OCI-LY1 (cell line): ENCODE measurements at regions not wholly inside any gene's neighbourhood (a gene's known extent, or its start where the extent isn't known, plus 50 kb on each side); places are given as distances from the start of the nearest gene placed in this dataset.

ENCODE experiments used
- EZH2 ChIP-seq: fragments of 200-600 bp; sonication (generic), shearing (Covaris generic); IDR thresholded peaks from 2 replicates; pipeline ENCODE4 v1.8.0; 2017; ENCODE audit warnings: borderline replicate concordance, mixed run types, mild to moderate bottlenecking, antibody characterized with exemption, low read length, moderate library complexity, mixed read lengths
- TF ChIP-seq, protein P1 (sequence below): fragments of 200-600 bp; sonication (generic), shearing (Covaris generic); IDR thresholded peaks from 2 replicates; pipeline ENCODE4 v1.5.1; 2017; ENCODE audit warnings: mild to moderate bottlenecking, antibody characterized with exemption, low read length, moderate library complexity, mixed read lengths

DNA sequence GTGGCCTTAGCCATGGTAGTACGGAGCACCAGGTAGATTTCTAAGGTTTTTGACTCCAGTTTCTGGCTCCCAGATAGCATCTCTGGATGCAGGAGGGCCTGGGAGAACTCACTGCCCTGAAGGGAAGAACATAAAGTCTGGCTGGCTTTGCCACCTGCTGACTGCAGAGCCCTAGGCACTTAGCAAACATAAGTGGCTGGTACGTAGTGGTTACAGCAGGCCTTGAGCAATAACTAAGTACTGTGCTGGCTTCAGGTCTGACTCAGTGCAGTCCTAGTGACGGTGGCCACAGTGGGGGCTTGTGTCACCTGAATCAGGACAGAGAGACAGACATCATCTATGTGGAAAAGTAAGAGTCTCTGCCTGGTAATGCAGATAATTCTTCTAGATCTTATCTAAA is 871.1 kb downstream of the PDCD6IP start:
- TF ChIP-seq, protein P1, sequence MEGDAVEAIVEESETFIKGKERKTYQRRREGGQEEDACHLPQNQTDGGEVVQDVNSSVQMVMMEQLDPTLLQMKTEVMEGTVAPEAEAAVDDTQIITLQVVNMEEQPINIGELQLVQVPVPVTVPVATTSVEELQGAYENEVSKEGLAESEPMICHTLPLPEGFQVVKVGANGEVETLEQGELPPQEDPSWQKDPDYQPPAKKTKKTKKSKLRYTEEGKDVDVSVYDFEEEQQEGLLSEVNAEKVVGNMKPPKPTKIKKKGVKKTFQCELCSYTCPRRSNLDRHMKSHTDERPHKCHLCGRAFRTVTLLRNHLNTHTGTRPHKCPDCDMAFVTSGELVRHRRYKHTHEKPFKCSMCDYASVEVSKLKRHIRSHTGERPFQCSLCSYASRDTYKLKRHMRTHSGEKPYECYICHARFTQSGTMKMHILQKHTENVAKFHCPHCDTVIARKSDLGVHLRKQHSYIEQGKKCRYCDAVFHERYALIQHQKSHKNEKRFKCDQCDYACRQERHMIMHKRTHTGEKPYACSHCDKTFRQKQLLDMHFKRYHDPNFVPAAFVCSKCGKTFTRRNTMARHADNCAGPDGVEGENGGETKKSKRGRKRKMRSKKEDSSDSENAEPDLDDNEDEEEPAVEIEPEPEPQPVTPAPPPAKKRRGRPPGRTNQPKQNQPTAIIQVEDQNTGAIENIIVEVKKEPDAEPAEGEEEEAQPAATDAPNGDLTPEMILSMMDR, result no peak
- TF ChIP-seq EZH2, result no peak
